IMR-90 (cell line): ENCODE measurements at regions not wholly inside any gene's neighbourhood (a gene's known extent, or its start where the extent isn't known, plus 50 kb on each side); places are given as distances from the start of the nearest gene placed in this dataset.

Experiments
- ATAC-seq: fragments of 200-7000 bp; cut with Tn5 transposase; 2 replicates; pipeline ENCODE4 v1.9.1; 2020; ENCODE audit warnings: low read depth, mild to moderate bottlenecking, moderate library complexity
- BruUV-seq: library from RNA; stranded (reverse); fragments of 400-500 nt; replicated peaks from 2 replicates; lab custom pipeline; 2021; lab: Mats Ljungman, UMichigan
- CTCF ChIA-PET: fragments of 300-600 bp; formaldehyde crosslinking; extraction: SDS; loops from one replicate; lab custom pipeline; 2021; ENCODE audit warnings: antibody characterized with exemption; lab: Yijun Ruan, JAX
- POLR2A ChIA-PET: fragments of 300-600 bp; sonication (Branson Sonifier 250); formaldehyde crosslinking; loops from one replicate; lab custom pipeline; 2022; ENCODE audit warnings: antibody characterized with exemption; ENCODE audit not compliant: unreplicated experiment; lab: Charles Lee
- DNase-seq: peaks from one replicate; pipeline ENCODE4 v3.0.0; 2013
- H2AFZ ChIP-seq: replicated peaks from 2 replicates; pipeline ENCODE3; 2013; ENCODE audit warnings: low read length, mild to moderate bottlenecking; ENCODE audit not compliant: poor library complexity
- H2AK5ac ChIP-seq: 2 replicates; pipeline ENCODE4 v1.6.1; 2013; ENCODE audit warnings: low read depth, low read length, inconsistent platforms
- H2AK9ac ChIP-seq: replicated peaks from 2 replicates; pipeline ENCODE3; 2013; ENCODE audit warnings: mild to moderate bottlenecking, low read depth, low read length, moderate library complexity; ENCODE audit not compliant: poor library complexity
- H2BK120ac ChIP-seq: 2 replicates; pipeline ENCODE4 v1.6.1; 2013; ENCODE audit warnings: low read depth, low read length, inconsistent platforms
- H2BK15ac ChIP-seq: 3 replicates; pipeline ENCODE4 v1.6.1; 2013; ENCODE audit warnings: low read depth, low read length, inconsistent platforms
- H2BK20ac ChIP-seq: 2 replicates; pipeline ENCODE4 v1.6.1; 2013; ENCODE audit warnings: low read depth, mild to moderate bottlenecking, inconsistent platforms, low read length, moderate library complexity
- H2BK5ac ChIP-seq: 2 replicates; pipeline ENCODE4 v1.6.1; 2013; ENCODE audit warnings: mild to moderate bottlenecking, low read depth, low read length, inconsistent platforms; ENCODE audit not compliant: poor library complexity, severe bottlenecking
- H3K14ac ChIP-seq: replicated peaks from 2 replicates; pipeline ENCODE4 v1.6.1; 2013; ENCODE audit warnings: low read depth, low read length, inconsistent platforms
- H3K18ac ChIP-seq: 2 replicates; pipeline ENCODE4 v1.6.1; 2013; ENCODE audit warnings: low read depth, low read length, control low read depth
- H3K23ac ChIP-seq: 2 replicates; pipeline ENCODE4 v1.6.1; 2013; ENCODE audit warnings: low read depth, low read length, inconsistent platforms
- H3K27ac ChIP-seq: 2 replicates; pipeline ENCODE4 v1.5.1; 2013; ENCODE audit warnings: mild to moderate bottlenecking, control low read depth, low read length; ENCODE audit not compliant: insufficient read depth
- H3K27me3 ChIP-seq: 2 replicates; pipeline ENCODE4 v1.6.1; 2013; ENCODE audit warnings: low read length; ENCODE audit not compliant: control insufficient read depth, insufficient read depth
- H3K36me3 ChIP-seq: 2 replicates; pipeline ENCODE4 v1.6.1; 2013; ENCODE audit warnings: low read length, mixed read lengths; ENCODE audit not compliant: control insufficient read depth, insufficient read depth
- H3K4ac ChIP-seq: 2 replicates; pipeline ENCODE4 v1.6.1; 2013; ENCODE audit warnings: low read depth, low read length, inconsistent platforms
- H3K4me1 ChIP-seq: 2 replicates; pipeline ENCODE4 v1.6.1; 2013; ENCODE audit warnings: low read length, mixed read lengths; ENCODE audit not compliant: control insufficient read depth, insufficient read depth
- H3K4me2 ChIP-seq: 2 replicates; pipeline ENCODE4 v1.6.1; 2013; ENCODE audit warnings: low read depth, mild to moderate bottlenecking, control low read depth, low read length, moderate library complexity
- H3K4me3 ChIP-seq: 2 replicates; pipeline ENCODE4 v1.5.1; 2013; ENCODE audit warnings: low read depth, mild to moderate bottlenecking, control low read depth, low read length, moderate library complexity; ENCODE audit not compliant: insufficient read depth
- H3K56ac ChIP-seq: 2 replicates; pipeline ENCODE4 v1.6.1; 2013; ENCODE audit warnings: low read length, inconsistent platforms; ENCODE audit not compliant: insufficient read depth; ENCODE audit errors: extremely low read depth
- H3K79me1 ChIP-seq, 2 experiments: 2 replicates each; pipeline ENCODE4 v1.6.1; 2013; ENCODE audit warnings: low read length in 2 of 2, inconsistent platforms in 1 of 2, low read depth in 1 of 2
- H3K9ac ChIP-seq: 2 replicates; pipeline ENCODE4 v1.6.1; 2013; ENCODE audit warnings: low read depth, low read length, control low read depth
- H3K9me1 ChIP-seq: 2 replicates; pipeline ENCODE4 v1.6.1; 2013; ENCODE audit warnings: low read length, inconsistent platforms; ENCODE audit not compliant: insufficient read depth
- H3K9me3 ChIP-seq: 2 replicates; pipeline ENCODE4 v1.6.1; 2013; ENCODE audit warnings: low read length; ENCODE audit not compliant: control insufficient read depth, insufficient read depth
- H4K20me1 ChIP-seq: 2 replicates; pipeline ENCODE4 v1.6.1; 2013; ENCODE audit warnings: low read length, inconsistent platforms; ENCODE audit not compliant: insufficient read depth
- H4K5ac ChIP-seq: 2 replicates; pipeline ENCODE4 v1.6.1; 2013; ENCODE audit warnings: mild to moderate bottlenecking, low read depth, low read length, control low read depth
- H4K8ac ChIP-seq, 2 experiments: 2 replicates each; pipeline ENCODE4 v1.6.1; 2013; ENCODE audit warnings: low read depth in 2 of 2, low read length in 2 of 2, control low read depth in 1 of 2, inconsistent platforms in 1 of 2
- H4K91ac ChIP-seq: 2 replicates; pipeline ENCODE4 v1.6.1; 2013; ENCODE audit warnings: low read depth, low read length, inconsistent platforms; ENCODE audit not compliant: insufficient read depth
- BHLHE40 ChIP-seq: fragments of 150-350 bp; IDR thresholded peaks from 2 replicates; pipeline ENCODE4 v1.6.1; 2016; ENCODE audit warnings: mild to moderate bottlenecking, low read depth, low read length
- CEBPB ChIP-seq: IDR thresholded peaks from 2 replicates; pipeline ENCODE4 v1.6.1; 2012; ENCODE audit warnings: low read depth, low read length, improper control_type of control experiment
- CHD1 ChIP-seq: IDR thresholded peaks from 2 replicates; pipeline ENCODE4 v1.6.1; 2012; ENCODE audit warnings: low read depth, low read length, improper control_type of control experiment
- MAFK ChIP-seq: IDR thresholded peaks from 2 replicates; pipeline ENCODE4 v1.6.1; 2012; ENCODE audit warnings: low read depth, low read length, improper control_type of control experiment
- POLR2A ChIP-seq: IDR thresholded peaks from 2 replicates; pipeline ENCODE4 v1.6.1; 2012; ENCODE audit warnings: mild to moderate bottlenecking, low read depth, low read length
- RAD21 ChIP-seq: IDR thresholded peaks from 2 replicates; pipeline ENCODE4 v1.6.1; 2012; ENCODE audit warnings: low read length, improper control_type of control experiment
- RCOR1 ChIP-seq: IDR thresholded peaks from 2 replicates; pipeline ENCODE4 v1.6.1; 2012; ENCODE audit warnings: mild to moderate bottlenecking, low read length, improper control_type of control experiment; ENCODE audit not compliant: insufficient replicate concordance
- RFX5 ChIP-seq: IDR thresholded peaks from 2 replicates; pipeline ENCODE4 v1.8.0; 2012; ENCODE audit warnings: low read depth, mild to moderate bottlenecking, low read length, moderate library complexity
- SMC3 ChIP-seq: fragments of 150-350 bp; IDR thresholded peaks from 2 replicates; pipeline ENCODE4 v1.6.1; 2016; ENCODE audit warnings: low read depth, mild to moderate bottlenecking, antibody characterized with exemption, low read length, moderate library complexity
- WGBS, 2 experiments: methylation state at CpG; one replicate each; pipeline versions ENCODE4 v1.1.5 to v1.1.7; 2013; ENCODE audit warnings: missing lambda C conversion rate in 2 of 2; ENCODE audit not compliant: insufficient read length in 1 of 2; ENCODE audit errors: extremely low coverage in 2 of 2; 5-methylcytosine and 5-hydroxymethylcytosine counted together
- dilution Hi-C: fragments of 300-500 bp; cut with HindIII; formaldehyde crosslinking; loops from one replicate; pipeline ENCODE4 v1.14.3; 2018; ENCODE audit warnings: low sequenced_read_pairs; ENCODE audit not compliant: unreplicated experiment
- in situ Hi-C: fragments of 300-500 bp; cut with MboI; formaldehyde crosslinking; loops from 3 replicates; pipeline ENCODE4 v1.14.3; 2019; ENCODE audit warnings: low sequenced_read_pairs, inconsistent platforms, mixed read lengths
- intact Hi-C: fragments of 100-400 bp; cut with micrococcal nuclease; formaldehyde crosslinking; loops from 2 replicates; pipeline ENCODE4 v1.10.0; 2022
- TF ChIP-seq, protein P1 (sequence below): conservative IDR thresholded peaks from 2 replicates; pipeline ENCODE4 v1.5.1; 2012; ENCODE audit warnings: mild to moderate bottlenecking, low read depth, low read length, improper control_type of control experiment

DNA sequence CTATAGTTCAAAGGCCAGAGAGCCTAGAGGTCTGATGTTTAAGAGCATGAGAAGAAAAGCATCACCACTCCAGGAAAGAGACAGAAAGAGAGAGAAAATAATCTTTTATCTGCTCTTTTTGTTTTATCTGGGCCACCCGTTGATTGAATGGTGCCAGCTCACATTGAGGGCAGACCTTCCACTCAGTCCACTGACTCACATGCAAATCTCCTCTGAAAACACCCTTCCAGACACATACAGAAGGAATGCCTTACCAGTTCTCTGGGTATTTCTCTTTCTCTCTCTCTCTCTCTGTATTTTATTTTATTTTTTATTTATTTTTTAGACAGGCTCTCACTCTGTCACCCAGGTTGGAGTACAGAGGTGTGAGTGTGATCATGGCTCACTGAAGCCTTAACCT, 252.5 kb downstream of the DTHD1 start:
- ATAC-seq, result no peak
- WGBS, 2 experiments, result no CpG with 5 or more reads among the region's 1 CpG
- H2BK15ac ChIP-seq, result no peak overlapping the region

More for the DNA sequence above, 252.5 kb downstream of the DTHD1 start:
- Histone ChIP-seq H3K14ac (no peak overlapping the region), H2AK5ac (no peak overlapping the region), H3K4me1 (no peaks in the 10 kb centered on the region), H3K36me3 (no peaks in the 10 kb centered on the region), H3K18ac (no peak overlapping the region), H3K4me2 (no peak overlapping the region), H4K20me1 (no peaks in the 10 kb centered on the region), H3K9me1 (no peaks in the 10 kb centered on the region), H3K4ac (no peak overlapping the region), H3K79me1 (no peaks in the 10 kb centered on the region), H3K27me3 (no peaks in the 10 kb centered on the region), H2AK9ac (no peak overlapping the region), H3K9me3 (peaks cover 11% of the 10 kb centered on the region; the same call in 1 of the 2 replicates), H4K5ac (no peak overlapping the region), H4K8ac (no peak overlapping the region), H3K23ac (no peak overlapping the region), H2AFZ (no peak overlapping the region), H4K91ac (no peak overlapping the region), H3K56ac (no peak overlapping the region), H3K9ac (no peak overlapping the region), H2BK20ac (no peak overlapping the region), H3K27ac (no peak overlapping the region), H2BK5ac (no peak overlapping the region), H2BK120ac (no peak overlapping the region), H3K4me3 (no peak overlapping the region)
- no TSS peak for BruUV-seq
- intact Hi-C loops (no loop called here), dilution Hi-C loops (no loop called here), in situ Hi-C loops (no loop called here)
- CTCF ChIA-PET, result no interaction called here
- POLR2A ChIA-PET, result no interaction called here
- TF ChIP-seq SMC3, result no peak
- TF ChIP-seq, protein P1, sequence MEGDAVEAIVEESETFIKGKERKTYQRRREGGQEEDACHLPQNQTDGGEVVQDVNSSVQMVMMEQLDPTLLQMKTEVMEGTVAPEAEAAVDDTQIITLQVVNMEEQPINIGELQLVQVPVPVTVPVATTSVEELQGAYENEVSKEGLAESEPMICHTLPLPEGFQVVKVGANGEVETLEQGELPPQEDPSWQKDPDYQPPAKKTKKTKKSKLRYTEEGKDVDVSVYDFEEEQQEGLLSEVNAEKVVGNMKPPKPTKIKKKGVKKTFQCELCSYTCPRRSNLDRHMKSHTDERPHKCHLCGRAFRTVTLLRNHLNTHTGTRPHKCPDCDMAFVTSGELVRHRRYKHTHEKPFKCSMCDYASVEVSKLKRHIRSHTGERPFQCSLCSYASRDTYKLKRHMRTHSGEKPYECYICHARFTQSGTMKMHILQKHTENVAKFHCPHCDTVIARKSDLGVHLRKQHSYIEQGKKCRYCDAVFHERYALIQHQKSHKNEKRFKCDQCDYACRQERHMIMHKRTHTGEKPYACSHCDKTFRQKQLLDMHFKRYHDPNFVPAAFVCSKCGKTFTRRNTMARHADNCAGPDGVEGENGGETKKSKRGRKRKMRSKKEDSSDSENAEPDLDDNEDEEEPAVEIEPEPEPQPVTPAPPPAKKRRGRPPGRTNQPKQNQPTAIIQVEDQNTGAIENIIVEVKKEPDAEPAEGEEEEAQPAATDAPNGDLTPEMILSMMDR, result no peak
- TF ChIP-seq RFX5, result no peak
- no peak for TF ChIP-seq MAFK
- no peak for TF ChIP-seq BHLHE40
- TF ChIP-seq CHD1, result no peak
- no peak for TF ChIP-seq POLR2A
- TF ChIP-seq CEBPB, result no peak
- TF ChIP-seq RAD21, result no peak
- no peak for TF ChIP-seq RCOR1
- DNase-seq, result no peak
